Caco-2 (cell line): ENCODE measurements at regions not wholly inside any gene's neighbourhood (a gene's known extent, or its start where the extent isn't known, plus 50 kb on each side); places are given as distances from the start of the nearest gene placed in this dataset.

ENCODE experiments used
- BruUV-seq: library from RNA; stranded (reverse); fragments of 400-500 nt; replicated peaks from 2 replicates; lab custom pipeline; 2021; lab: Mats Ljungman, UMichigan
- CTCF ChIA-PET: fragments of 300-600 bp; sonication (Branson Sonifier 250); formaldehyde crosslinking; loops from one replicate; lab custom pipeline; 2022; ENCODE audit warnings: antibody characterized with exemption; lab: Charles Lee
- POLR2A ChIA-PET: fragments of 300-600 bp; sonication (Branson Sonifier 250); formaldehyde crosslinking; loops from one replicate; lab custom pipeline; 2022; ENCODE audit warnings: antibody characterized with exemption; lab: Charles Lee
- DNase-seq, 2 experiments: peaks; one replicate each; pipeline versions ENCODE4 v3.0.0 to v3.0.0-alpha.2; 2020 to 2022
- H3K27me3 ChIP-seq: replicated peaks from 2 replicates; pipeline ENCODE4 v1.6.0; 2011; ENCODE audit warnings: low read length; ENCODE audit not compliant: control insufficient read depth, insufficient read depth
- H3K36me3 ChIP-seq: 2 replicates; pipeline ENCODE4 v1.5.1; 2011; ENCODE audit warnings: low read length; ENCODE audit not compliant: control insufficient read depth, insufficient read depth
- H3K4me1 ChIP-seq: fragments of 250-450 bp; sonication (Bioruptor Pico); 2 replicates; pipeline ENCODE4 v1.5.1; 2020; ENCODE audit warnings: mild to moderate bottlenecking
- H3K4me3 ChIP-seq: 2 replicates; pipeline ENCODE4 v1.5.1; 2011; ENCODE audit warnings: low read depth, mild to moderate bottlenecking, control low read depth, low read length
- H3K9me3 ChIP-seq: fragments of 250-450 bp; sonication (Bioruptor Pico); 2 replicates; pipeline ENCODE4 v1.5.1; 2020; ENCODE audit warnings: mild to moderate bottlenecking, moderate library complexity
- H3K27ac Mint-ChIP-seq: one replicate; pipeline ENCODE4 v1.8.0; 2022; ENCODE audit warnings: mixed read lengths; ENCODE audit not compliant: unreplicated experiment
- H3K27me3 Mint-ChIP-seq: one replicate; pipeline ENCODE4 v1.8.0; 2022; ENCODE audit warnings: mixed read lengths; ENCODE audit not compliant: insufficient read depth, unreplicated experiment
- H3K36me3 Mint-ChIP-seq: one replicate; pipeline ENCODE4 v1.8.0; 2022; ENCODE audit warnings: mild to moderate bottlenecking, mixed read lengths; ENCODE audit not compliant: insufficient read depth, unreplicated experiment
- H3K4me1 Mint-ChIP-seq: one replicate; pipeline ENCODE4 v1.8.0; 2022; ENCODE audit warnings: low read depth, mixed read lengths; ENCODE audit not compliant: unreplicated experiment
- H3K4me3 Mint-ChIP-seq: one replicate; pipeline ENCODE4 v1.8.0; 2022; ENCODE audit warnings: mild to moderate bottlenecking, moderate library complexity, mixed read lengths; ENCODE audit not compliant: unreplicated experiment
- H3K9me3 Mint-ChIP-seq: one replicate; pipeline ENCODE4 v1.8.0; 2022; ENCODE audit warnings: mixed read lengths; ENCODE audit not compliant: unreplicated experiment
- intact Hi-C: fragments of 100-400 bp; cut with micrococcal nuclease; formaldehyde crosslinking; loops from one replicate; pipeline ENCODE4 v1.10.0; 2022; ENCODE audit not compliant: unreplicated experiment
- TF ChIP-seq, protein P1 (sequence below), 2 experiments: fragments of 200-600 bp in 1 of 2; IDR thresholded peaks; 1 replicate in 1 of 2; 2 replicates in 1 of 2; pipeline versions ENCODE4 v1.5.1 to v1.8.0; 2011 to 2022; ENCODE audit warnings: antibody characterized with exemption in 1 of 2, control low read depth in 1 of 2, inconsistent platforms in 1 of 2, low read depth in 1 of 2, low read length in 1 of 2, mild to moderate bottlenecking in 1 of 2, moderate library complexity in 1 of 2; ENCODE audit not compliant: insufficient read depth in 1 of 2, severe bottlenecking in 1 of 2, unreplicated experiment in 1 of 2

- no peak overlapping the region for H3K4me3 ChIP-seq
- POLR2A ChIA-PET: no interaction called here
- no peak for DNase-seq
- H3K27me3 ChIP-seq: no peaks in the 10 kb centered on the region
- H3K9me3 Mint-ChIP-seq: peaks cover 19% of the 10 kb centered on the region
- no peaks in the 10 kb centered on the region for H3K36me3 Mint-ChIP-seq
- no peaks in the 10 kb centered on the region for H3K9me3 ChIP-seq
- H3K4me3 Mint-ChIP-seq: no peak overlapping the region
- no TSS peak for BruUV-seq
- peaks cover 14% of the 10 kb centered on the region; the same call in 1 of the 2 replicates for H3K4me1 ChIP-seq
- CTCF ChIA-PET: no interaction called here
- no peaks in the 10 kb centered on the region for H3K36me3 ChIP-seq
- H3K27me3 Mint-ChIP-seq: no peaks in the 10 kb centered on the region
- peak overlapping the region; percentile 4 for H3K27ac Mint-ChIP-seq
- TF ChIP-seq, protein P1, sequence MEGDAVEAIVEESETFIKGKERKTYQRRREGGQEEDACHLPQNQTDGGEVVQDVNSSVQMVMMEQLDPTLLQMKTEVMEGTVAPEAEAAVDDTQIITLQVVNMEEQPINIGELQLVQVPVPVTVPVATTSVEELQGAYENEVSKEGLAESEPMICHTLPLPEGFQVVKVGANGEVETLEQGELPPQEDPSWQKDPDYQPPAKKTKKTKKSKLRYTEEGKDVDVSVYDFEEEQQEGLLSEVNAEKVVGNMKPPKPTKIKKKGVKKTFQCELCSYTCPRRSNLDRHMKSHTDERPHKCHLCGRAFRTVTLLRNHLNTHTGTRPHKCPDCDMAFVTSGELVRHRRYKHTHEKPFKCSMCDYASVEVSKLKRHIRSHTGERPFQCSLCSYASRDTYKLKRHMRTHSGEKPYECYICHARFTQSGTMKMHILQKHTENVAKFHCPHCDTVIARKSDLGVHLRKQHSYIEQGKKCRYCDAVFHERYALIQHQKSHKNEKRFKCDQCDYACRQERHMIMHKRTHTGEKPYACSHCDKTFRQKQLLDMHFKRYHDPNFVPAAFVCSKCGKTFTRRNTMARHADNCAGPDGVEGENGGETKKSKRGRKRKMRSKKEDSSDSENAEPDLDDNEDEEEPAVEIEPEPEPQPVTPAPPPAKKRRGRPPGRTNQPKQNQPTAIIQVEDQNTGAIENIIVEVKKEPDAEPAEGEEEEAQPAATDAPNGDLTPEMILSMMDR (IDR thresholded peaks at IDR 0.05; ENCODE audit: insufficient read depth in 1 of 2, low read depth in 1 of 2, low read length in 1 of 2, severe bottlenecking in 1 of 2, unreplicated experiment in 1 of 2): no peak
- intact Hi-C loops: no loop called here
- no peaks in the 10 kb centered on the region for H3K4me1 Mint-ChIP-seq
Observed at GRCh38 chr5:123960526-123960925, 448.5 kb downstream of the CSNK1G3 start.

GRCh38 chr5:123951582-123951977 is 439.6 kb downstream of the CSNK1G3 start:
- Mint-ChIP-seq H3K27ac (no peak overlapping the region), H3K27me3 (no peaks in the 10 kb centered on the region), H3K36me3 (no peaks in the 10 kb centered on the region), H3K4me3 (no peak overlapping the region), H3K4me1 (peaks cover 4% of the 10 kb centered on the region), H3K9me3 (peaks cover 13% of the 10 kb centered on the region)
- CTCF ChIA-PET: no interaction called here
- TF ChIP-seq, protein P1 (IDR thresholded peaks at IDR 0.05; ENCODE audit: insufficient read depth in 1 of 2, low read depth in 1 of 2, low read length in 1 of 2, severe bottlenecking in 1 of 2, unreplicated experiment in 1 of 2): no peak
- intact Hi-C loops: no loop called here
- POLR2A ChIA-PET: no interaction called here
- Histone ChIP-seq H3K27me3 (no peaks in the 10 kb centered on the region), H3K4me1 (no peaks in the 10 kb centered on the region), H3K36me3 (no peaks in the 10 kb centered on the region), H3K4me3 (no peak overlapping the region), H3K9me3 (no peaks in the 10 kb centered on the region)
- BruUV-seq: no TSS peak
- DNase-seq: no peak

DNA sequence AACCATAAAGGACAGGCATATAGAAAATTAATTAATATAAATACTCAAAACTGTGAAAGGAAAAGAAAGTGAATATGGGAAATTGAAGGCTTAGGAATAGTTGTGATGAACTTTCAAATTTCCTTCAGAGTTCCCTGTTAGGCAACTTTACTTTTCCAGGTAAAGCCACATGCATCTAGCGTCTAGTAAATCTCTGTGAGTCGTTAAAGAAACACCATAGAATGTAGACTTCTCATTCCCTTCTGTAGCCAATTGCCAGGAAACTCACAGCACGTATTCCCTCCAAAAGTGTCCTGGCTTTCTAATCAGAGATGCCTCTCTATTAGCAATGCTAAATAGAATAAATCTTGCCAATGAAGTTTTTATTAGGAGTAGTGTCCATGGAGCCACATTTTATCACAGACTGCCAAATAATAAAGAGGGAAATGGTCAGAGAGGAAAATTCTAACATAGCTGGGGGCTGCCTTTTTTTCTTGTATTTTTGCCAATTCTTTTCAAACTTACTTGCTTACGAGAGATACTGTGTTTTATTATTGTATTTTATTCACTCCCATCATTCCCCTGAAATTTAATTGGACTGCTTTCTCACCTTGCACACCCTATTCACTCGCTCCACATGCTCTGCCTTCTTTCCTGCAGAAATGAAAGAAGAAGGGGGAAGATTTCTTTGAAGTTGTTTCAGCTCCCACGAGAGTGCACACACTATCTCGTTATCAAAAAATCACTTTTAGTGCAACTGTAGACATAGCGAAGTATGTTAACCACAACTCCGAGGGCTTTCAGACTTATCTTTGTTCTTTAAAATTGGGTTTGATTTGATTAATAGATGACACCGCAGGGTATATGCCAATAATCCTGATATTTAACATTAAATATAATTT is 439.0 kb downstream of the CSNK1G3 start:
- Mint-ChIP-seq H3K4me3 (no peak overlapping the region), H3K36me3 (no peaks in the 10 kb centered on the region), H3K9me3 (peaks cover 8% of the 10 kb centered on the region), H3K27me3 (no peaks in the 10 kb centered on the region), H3K27ac (no peak overlapping the region), H3K4me1 (peaks cover 6% of the 10 kb centered on the region)
- intact Hi-C loops: no loop called here
- POLR2A ChIA-PET: no interaction called here
- Histone ChIP-seq H3K4me3 (no peak overlapping the region), H3K9me3 (no peaks in the 10 kb centered on the region), H3K36me3 (no peaks in the 10 kb centered on the region), H3K27me3 (no peaks in the 10 kb centered on the region), H3K4me1 (no peaks in the 10 kb centered on the region)
- BruUV-seq: no TSS peak
- no peak for DNase-seq
- CTCF ChIA-PET: no interaction called here
- TF ChIP-seq, protein P1 (IDR thresholded peaks at IDR 0.05; ENCODE audit: insufficient read depth in 1 of 2, low read depth in 1 of 2, low read length in 1 of 2, severe bottlenecking in 1 of 2, unreplicated experiment in 1 of 2): no peak
